Breast epithelium (tissue), 4 donors: ENCODE measurements at regions not wholly inside any gene's neighbourhood (a gene's known extent, or its start where the extent isn't known, plus 50 kb on each side); places are given as distances from the start of the nearest gene placed in this dataset.

Source experiments
- DNase-seq, 2 donors: peaks; one replicate each; pipeline ENCODE4 v3.0.0-alpha.2; 2019; ENCODE audit warnings: low spot score in 2 of 2
- H3K27ac ChIP-seq, 2 donors: fragments of 200-600 bp; sonication (generic) in 1 of 2; one replicate each; pipeline ENCODE4 v1.5.1; 2016 to 2019; ENCODE audit warnings: mild to moderate bottlenecking in 1 of 2
- H3K27me3 ChIP-seq, 2 donors: fragments of 200-600 bp; sonication (generic) in 1 of 2; one replicate each; pipeline versions ENCODE4 v1.5.1 to v1.6.0; 2017 to 2019; ENCODE audit warnings: control low read depth in 1 of 2, mild to moderate bottlenecking in 1 of 2
- H3K36me3 ChIP-seq: fragments of 200-600 bp; one replicate; pipeline ENCODE4 v1.5.1; 2019
- H3K4me1 ChIP-seq, 2 donors: fragments of 200-600 bp; sonication (generic); one replicate each; pipeline ENCODE4 v1.5.1; 2016 to 2019; ENCODE audit warnings: control low read depth in 1 of 2
- H3K4me3 ChIP-seq, 3 donors: fragments of 200-600 bp; sonication (generic); 1 replicate in 2 of 3; 2 replicates in 1 of 3; pipeline ENCODE4 v1.5.1; 2016 to 2019; ENCODE audit warnings: mild to moderate bottlenecking in 3 of 3, moderate library complexity in 2 of 3
- H3K9me3 ChIP-seq, 2 donors: fragments of 200-600 bp; sonication (generic) in 1 of 2; one replicate each; pipeline ENCODE4 v1.5.1; 2016 to 2019; ENCODE audit warnings: control low read depth in 1 of 2
- POLR2A ChIP-seq: fragments of 450-650 bp; IDR thresholded peaks from one replicate; pipeline ENCODE4 v1.6.1; 2016; ENCODE audit warnings: antibody characterized with exemption, mild to moderate bottlenecking, moderate library complexity
- POLR2AphosphoS5 ChIP-seq, 3 donors: sonication (generic); formaldehyde crosslinking; IDR thresholded peaks; one replicate each; pipeline ENCODE4 v1.6.1; 2017; ENCODE audit warnings: antibody characterized with exemption in 3 of 3
- intact Hi-C: fragments of 100-400 bp; cut with DNase I; formaldehyde crosslinking; loops from one replicate; pipeline ENCODE4 v1.15.1; 2023; ENCODE audit warnings: low total_unique reads
- TF ChIP-seq, protein P1 (sequence below), 3 donors: fragments of 450-650 bp; IDR thresholded peaks; one replicate each; pipeline ENCODE4 v1.5.1; 2016 to 2017; ENCODE audit warnings: antibody characterized with exemption in 3 of 3, mild to moderate bottlenecking in 3 of 3, moderate library complexity in 3 of 3

GRCh38 chr4:144338834-144339233, 198.3 kb upstream of the GYPA start:
- H3K4me3 ChIP-seq, result no peak overlapping the region
- no peak for DNase-seq
- no peaks in the 10 kb centered on the region for H3K4me1 ChIP-seq
- H3K36me3 ChIP-seq, result no peaks in the 10 kb centered on the region
- no peak overlapping the region for H3K27ac ChIP-seq
- intact Hi-C loops, result no loop called here
- no peaks in the 10 kb centered on the region for H3K9me3 ChIP-seq
- TF ChIP-seq POLR2A (no peak), POLR2AphosphoS5 (IDR thresholded peaks at IDR 0.05) (no peak)
- TF ChIP-seq, protein P1, sequence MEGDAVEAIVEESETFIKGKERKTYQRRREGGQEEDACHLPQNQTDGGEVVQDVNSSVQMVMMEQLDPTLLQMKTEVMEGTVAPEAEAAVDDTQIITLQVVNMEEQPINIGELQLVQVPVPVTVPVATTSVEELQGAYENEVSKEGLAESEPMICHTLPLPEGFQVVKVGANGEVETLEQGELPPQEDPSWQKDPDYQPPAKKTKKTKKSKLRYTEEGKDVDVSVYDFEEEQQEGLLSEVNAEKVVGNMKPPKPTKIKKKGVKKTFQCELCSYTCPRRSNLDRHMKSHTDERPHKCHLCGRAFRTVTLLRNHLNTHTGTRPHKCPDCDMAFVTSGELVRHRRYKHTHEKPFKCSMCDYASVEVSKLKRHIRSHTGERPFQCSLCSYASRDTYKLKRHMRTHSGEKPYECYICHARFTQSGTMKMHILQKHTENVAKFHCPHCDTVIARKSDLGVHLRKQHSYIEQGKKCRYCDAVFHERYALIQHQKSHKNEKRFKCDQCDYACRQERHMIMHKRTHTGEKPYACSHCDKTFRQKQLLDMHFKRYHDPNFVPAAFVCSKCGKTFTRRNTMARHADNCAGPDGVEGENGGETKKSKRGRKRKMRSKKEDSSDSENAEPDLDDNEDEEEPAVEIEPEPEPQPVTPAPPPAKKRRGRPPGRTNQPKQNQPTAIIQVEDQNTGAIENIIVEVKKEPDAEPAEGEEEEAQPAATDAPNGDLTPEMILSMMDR (IDR thresholded peaks at IDR 0.05), result no peak
- H3K27me3 ChIP-seq, result no peaks in the 10 kb centered on the region

DNA sequence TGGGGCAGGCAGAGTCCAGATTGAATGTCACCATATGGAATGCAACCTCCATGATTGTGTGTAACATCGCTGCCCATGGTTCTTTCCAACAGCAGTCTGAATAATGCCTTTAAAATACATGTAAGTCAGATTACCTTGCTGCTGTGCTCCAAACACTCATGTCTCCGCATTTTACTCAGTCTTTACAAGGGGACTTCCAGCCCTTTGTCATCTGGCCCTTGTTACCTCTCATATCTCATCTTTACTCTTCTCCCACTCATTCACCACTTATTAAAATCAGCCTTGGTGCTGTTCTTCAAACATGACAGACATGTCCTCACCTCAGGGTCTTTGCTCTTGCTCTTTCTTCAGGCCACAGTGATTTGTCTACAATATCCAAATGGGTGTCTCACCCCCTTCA, 200.4 kb upstream of the GYPA start:
- Histone ChIP-seq H3K4me3 (no peak overlapping the region), H3K4me1 (no peaks in the 10 kb centered on the region), H3K9me3 (no peaks in the 10 kb centered on the region), H3K36me3 (no peaks in the 10 kb centered on the region), H3K27ac (no peak overlapping the region), H3K27me3 (no peaks in the 10 kb centered on the region)
- no peak for DNase-seq
- TF ChIP-seq POLR2A (no peak), POLR2AphosphoS5 (IDR thresholded peaks at IDR 0.05) (no peak)
- TF ChIP-seq, protein P1 (IDR thresholded peaks at IDR 0.05), result no peak
- intact Hi-C loops, result no loop called here

- Histone ChIP-seq H3K9me3 (no peaks in the 10 kb centered on the region), H3K27ac (no peak overlapping the region), H3K4me1 (no peaks in the 10 kb centered on the region), H3K4me3 (no peak overlapping the region), H3K27me3 (no peaks in the 10 kb centered on the region), H3K36me3 (no peaks in the 10 kb centered on the region)
- intact Hi-C loops, result no loop called here
- no peak for DNase-seq
- no peak for TF ChIP-seq POLR2AphosphoS5 (IDR thresholded peaks at IDR 0.05)
- TF ChIP-seq, protein P1 (IDR thresholded peaks at IDR 0.05), result no peak
These were observed 202.6 kb upstream of the GYPA start for GRCh38 chr4:144342949-144343760.

- no peak for DNase-seq
- H3K27ac ChIP-seq, result no peak overlapping the region
- H3K27me3 ChIP-seq, result no peaks in the 10 kb centered on the region
- H3K36me3 ChIP-seq, result no peaks in the 10 kb centered on the region
- H3K9me3 ChIP-seq, result no peaks in the 10 kb centered on the region
- TF ChIP-seq POLR2AphosphoS5 (IDR thresholded peaks at IDR 0.05) (no peak), POLR2A (no peak)
- TF ChIP-seq, protein P1 (IDR thresholded peaks at IDR 0.05), result no peak
- intact Hi-C loops, result no loop called here
- no peaks in the 10 kb centered on the region for H3K4me1 ChIP-seq
- H3K4me3 ChIP-seq, result no peak overlapping the region
These were observed 206.6 kb upstream of the GYPA start for GRCh38 chr4:144347121-144347520.

DNA sequence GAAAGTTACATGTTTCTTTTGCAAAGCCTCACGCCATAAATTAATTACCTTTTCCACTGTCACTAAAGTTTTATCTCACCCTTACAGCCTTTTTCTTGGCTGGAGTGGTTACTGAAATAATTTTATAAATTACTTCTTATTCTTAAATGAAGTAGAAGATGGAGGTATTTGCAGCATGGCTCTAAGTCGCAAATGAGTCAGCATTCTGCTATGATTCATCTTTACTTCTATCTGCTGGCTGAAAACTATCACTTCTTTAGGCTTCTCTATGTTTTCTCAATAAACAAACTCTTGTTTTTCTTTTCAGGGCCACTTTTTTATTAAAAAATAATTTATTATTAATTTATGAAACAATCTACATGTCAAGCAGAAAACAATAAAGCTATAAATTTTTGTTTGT, 210.2 kb upstream of the GYPA start:
- Histone ChIP-seq H3K27me3 (no peaks in the 10 kb centered on the region), H3K27ac (no peak overlapping the region), H3K4me1 (no peaks in the 10 kb centered on the region), H3K4me3 (no peak overlapping the region), H3K9me3 (no peaks in the 10 kb centered on the region), H3K36me3 (no peaks in the 10 kb centered on the region)
- no peak for DNase-seq
- TF ChIP-seq POLR2AphosphoS5 (IDR thresholded peaks at IDR 0.05), result no peak
- TF ChIP-seq POLR2A, result no peak
- TF ChIP-seq, protein P1 (IDR thresholded peaks at IDR 0.05), result no peak
- intact Hi-C loops, result no loop called here
